SK-N-MC (cell line): ENCODE measurements at regions not wholly inside any gene's neighbourhood (a gene's known extent, or its start where the extent isn't known, plus 50 kb on each side); places are given as distances from the start of the nearest gene placed in this dataset.
"Not testable (repeated sequence)": the region's sequence is repeated elsewhere in the genome, so short reads cannot be mapped to it uniquely, and the experiment has no call there.

Experiments used
- DNase-seq: peaks from one replicate; pipeline ENCODE4 v3.0.0-alpha.2; 2011; ENCODE audit warnings: low read depth, low spot score
- H3K27ac ChIP-seq: fragments of 200-600 bp; sonication (generic); 2 replicates; pipeline ENCODE4 v1.5.1; 2016; ENCODE audit warnings: mixed run types
- H3K36me3 ChIP-seq: fragments of 200-600 bp; sonication (generic); 2 replicates; pipeline ENCODE4 v1.6.1; 2017; ENCODE audit warnings: antibody characterized with exemption, low read length, mixed read lengths; ENCODE audit not compliant: insufficient read depth
- H3K4me3 ChIP-seq: fragments of 200-600 bp; sonication (generic); 2 replicates; pipeline ENCODE4 v1.5.1; 2016
- H3K9ac ChIP-seq: fragments of 200-600 bp; sonication (generic); 2 replicates; pipeline ENCODE4 v1.8.0; 2017; ENCODE audit warnings: mixed run types, mixed read lengths; ENCODE audit not compliant: insufficient read length
- H3K9me3 ChIP-seq: fragments of 200-600 bp; sonication (generic); 2 replicates; pipeline ENCODE4 v1.6.1; 2017; ENCODE audit warnings: low read depth, mild to moderate bottlenecking, antibody characterized with exemption, low read length, moderate library complexity, mixed read lengths
- EZH2 ChIP-seq: fragments of 200-600 bp; sonication (generic); IDR thresholded peaks from one replicate; pipeline ENCODE4 v1.6.1; 2017; ENCODE audit warnings: antibody characterized with exemption
- FOXP2 ChIP-seq: optimal IDR thresholded peaks from 2 replicates; pipeline ENCODE3; 2011; ENCODE audit warnings: mild to moderate bottlenecking, moderate library complexity; ENCODE audit not compliant: insufficient read depth; ENCODE audit errors: extremely low read length, control extremely low read depth
- POLR2AphosphoS5 ChIP-seq: IDR thresholded peaks from 2 replicates; pipeline ENCODE4 v1.6.1; 2012; ENCODE audit warnings: mild to moderate bottlenecking, low read depth, low read length, borderline replicate concordance

DNA sequence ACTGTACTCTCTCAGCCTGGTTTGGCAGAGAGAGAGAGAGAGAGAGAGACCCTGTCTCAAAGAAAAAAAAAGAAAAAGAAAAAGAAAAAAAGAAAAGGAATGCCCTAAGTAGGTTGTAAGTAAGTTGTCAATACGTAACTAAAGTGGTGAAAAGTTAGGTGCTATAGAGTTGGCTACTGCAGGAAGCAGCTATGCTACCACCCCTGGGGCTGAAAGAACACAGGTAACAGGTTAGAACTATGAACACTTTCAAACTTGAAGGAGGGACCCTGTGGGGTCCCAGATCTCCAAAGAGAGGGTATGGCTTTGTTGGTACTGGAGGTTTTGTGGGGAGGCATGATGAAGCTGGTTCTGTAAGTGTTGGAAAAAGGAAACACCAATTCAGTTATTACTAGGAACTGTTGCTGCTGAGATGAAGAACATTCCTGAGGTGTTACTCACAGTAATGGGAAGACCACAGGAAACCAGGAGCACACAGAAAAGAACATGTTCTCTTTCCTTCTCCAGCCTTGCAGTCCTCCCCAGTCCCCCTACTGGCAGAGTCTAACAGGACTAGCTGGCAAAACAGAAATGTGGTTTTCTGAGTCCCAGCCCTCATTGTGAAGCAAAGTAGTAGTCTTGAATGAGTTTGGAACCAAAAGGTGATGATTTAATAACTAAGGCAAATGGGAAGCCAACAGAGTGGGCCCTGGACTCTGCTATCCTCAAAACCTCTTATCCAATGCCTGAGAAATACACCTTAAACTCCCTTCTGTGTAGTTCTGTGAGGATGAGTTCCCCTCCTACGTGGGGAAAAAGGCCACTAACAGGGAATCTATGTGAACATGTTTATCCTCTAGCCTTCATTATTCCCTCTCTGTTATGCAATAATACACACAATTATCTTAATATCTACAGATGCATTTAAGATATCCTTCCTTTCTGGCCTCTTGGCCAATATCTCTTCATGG lies 427.0 kb upstream of the DDI1 start:
- TF ChIP-seq EZH2, result no peak
- no peak for TF ChIP-seq FOXP2
- TF ChIP-seq POLR2AphosphoS5, result no peak
- Histone ChIP-seq H3K27ac (no peak overlapping the region), H3K9ac (no peak overlapping the region), H3K36me3 (no peaks in the 10 kb centered on the region), H3K9me3 (no peaks in the 10 kb centered on the region), H3K4me3 (no peak overlapping the region)
- no peak for DNase-seq

DNA sequence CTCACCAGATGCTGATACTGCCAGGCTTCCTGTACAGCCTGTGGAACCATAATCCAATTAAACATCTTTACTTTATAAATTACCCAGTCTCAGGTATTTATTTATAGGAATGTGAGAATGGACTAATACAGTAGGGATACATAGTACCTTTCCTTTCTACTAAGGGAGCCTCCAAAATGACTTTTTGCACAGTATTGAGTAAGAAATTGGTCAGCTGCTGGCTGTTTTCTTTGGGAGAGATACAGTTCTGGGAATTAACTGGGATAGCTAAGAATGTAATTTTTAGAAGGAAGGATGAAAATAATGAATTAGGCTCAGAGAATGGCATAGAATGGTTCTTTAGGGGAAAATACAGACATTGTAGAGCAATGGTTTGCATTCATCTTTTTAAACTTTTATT lies 426.0 kb upstream of the DDI1 start:
- H3K27ac ChIP-seq, result no peak overlapping the region
- no peaks in the 10 kb centered on the region for H3K9me3 ChIP-seq
- no peak for TF ChIP-seq EZH2
- no peak for TF ChIP-seq FOXP2
- no peak for TF ChIP-seq POLR2AphosphoS5
- DNase-seq, result no peak
- H3K36me3 ChIP-seq, result no peaks in the 10 kb centered on the region
- no peak overlapping the region for H3K9ac ChIP-seq
- no peak overlapping the region for H3K4me3 ChIP-seq

DNA sequence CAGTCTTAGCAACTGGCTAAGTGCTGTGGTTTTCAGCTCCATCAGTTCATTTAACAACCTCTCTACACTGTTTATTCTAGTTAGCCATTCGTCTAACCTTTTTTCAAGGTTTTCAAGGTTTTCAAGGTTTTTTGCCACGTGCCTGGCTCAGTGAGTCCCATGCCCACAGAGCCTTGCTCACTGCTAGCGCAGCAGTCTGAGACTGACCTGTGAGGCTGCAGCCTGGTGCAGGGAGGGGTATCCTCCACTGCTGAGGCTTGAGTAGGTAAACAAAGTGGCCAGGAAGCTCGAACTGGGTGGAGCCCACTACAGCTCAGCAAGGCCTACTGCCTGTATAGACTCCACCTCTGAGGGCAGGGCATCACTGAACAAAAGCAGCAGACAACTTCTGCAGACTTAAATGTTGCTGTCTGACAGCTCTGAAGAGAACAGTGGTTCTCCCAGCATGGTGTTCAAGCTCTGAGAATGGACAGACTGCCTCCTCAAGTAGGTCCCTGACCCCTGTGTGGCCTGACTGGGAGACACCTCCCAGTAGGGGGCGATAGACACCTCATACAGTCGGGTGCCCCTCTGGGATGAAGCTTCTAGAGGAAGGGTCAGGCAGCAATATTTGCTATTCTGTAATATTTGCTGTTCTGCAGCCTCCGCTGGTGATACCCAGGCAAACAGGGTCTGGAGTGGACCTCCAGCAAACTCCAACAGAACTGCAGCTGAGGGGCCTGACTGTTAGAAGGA lies 424.7 kb upstream of the DDI1 start:
- not testable (repeated sequence) for H3K4me3 ChIP-seq, H3K9me3 ChIP-seq, DNase-seq, H3K36me3 ChIP-seq, H3K9ac ChIP-seq, H3K27ac ChIP-seq

DNA sequence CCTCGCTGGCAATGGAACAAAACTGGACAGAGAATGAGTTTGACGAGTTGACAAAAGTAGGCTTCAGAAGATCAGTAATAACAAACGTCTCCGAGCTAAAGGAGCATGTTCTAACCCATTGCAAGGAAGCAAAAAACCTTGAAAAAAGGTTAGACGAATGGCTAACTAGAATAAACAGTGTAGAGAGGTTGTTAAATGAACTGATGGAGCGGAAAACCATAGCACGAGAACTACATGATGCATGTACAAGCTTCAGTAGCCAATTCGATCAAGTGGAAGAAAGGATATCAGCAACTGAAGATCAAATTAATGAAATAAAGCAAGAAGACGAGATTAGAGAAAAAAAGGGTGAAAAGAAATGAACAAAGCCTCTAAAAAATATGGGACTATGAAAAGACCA lies 424.0 kb upstream of the DDI1 start:
- not testable (repeated sequence) for DNase-seq, H3K9ac ChIP-seq, H3K9me3 ChIP-seq, H3K4me3 ChIP-seq, H3K27ac ChIP-seq, H3K36me3 ChIP-seq

DNA sequence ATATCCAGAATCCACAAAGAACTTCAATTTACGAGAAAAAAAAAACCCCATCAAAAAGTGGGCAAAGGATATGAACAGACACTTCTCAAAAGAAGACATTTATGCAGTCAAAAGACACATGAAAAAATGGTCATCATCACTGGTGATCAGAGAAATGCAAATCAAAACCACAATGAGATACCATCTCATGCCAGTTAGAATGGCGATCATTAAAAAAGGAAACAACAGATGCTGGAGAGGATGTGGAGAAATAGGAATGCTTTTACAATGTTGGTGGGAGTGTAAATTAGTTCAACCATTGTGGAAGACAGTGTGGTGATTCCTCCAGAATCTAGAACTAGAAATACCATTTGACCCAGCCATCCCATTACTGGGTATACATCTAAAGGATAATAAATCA lies 419.9 kb upstream of the DDI1 start:
- H3K27ac ChIP-seq, DNase-seq, H3K9me3 ChIP-seq, H3K9ac ChIP-seq, H3K4me3 ChIP-seq, H3K36me3 ChIP-seq: not testable (repeated sequence)

DNA sequence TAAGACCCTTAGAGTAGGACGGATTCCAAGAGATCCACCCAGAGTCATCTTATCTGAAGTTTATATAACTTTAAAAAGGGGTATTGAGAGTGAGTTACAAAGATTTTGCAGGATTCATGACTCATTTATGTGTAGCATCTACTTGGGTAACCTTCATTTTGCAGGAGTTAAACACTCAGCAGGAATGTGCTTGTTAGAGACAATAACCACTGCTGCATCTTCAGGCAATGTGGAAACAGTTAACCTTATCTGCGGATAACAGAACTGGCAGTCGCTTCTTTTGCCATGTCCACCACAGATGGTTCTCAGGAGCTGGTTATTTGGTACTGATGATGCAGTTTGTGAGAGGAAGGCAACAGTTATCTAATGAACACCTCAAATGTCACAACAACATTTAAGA lies 417.9 kb upstream of the DDI1 start:
- Histone ChIP-seq H3K9me3 (no peaks in the 10 kb centered on the region), H3K27ac (no peak overlapping the region), H3K4me3 (no peak overlapping the region), H3K9ac (no peak overlapping the region), H3K36me3 (no peaks in the 10 kb centered on the region)
- no peak for DNase-seq
- TF ChIP-seq POLR2AphosphoS5 (no peak), FOXP2 (no peak), EZH2 (no peak)

DNA sequence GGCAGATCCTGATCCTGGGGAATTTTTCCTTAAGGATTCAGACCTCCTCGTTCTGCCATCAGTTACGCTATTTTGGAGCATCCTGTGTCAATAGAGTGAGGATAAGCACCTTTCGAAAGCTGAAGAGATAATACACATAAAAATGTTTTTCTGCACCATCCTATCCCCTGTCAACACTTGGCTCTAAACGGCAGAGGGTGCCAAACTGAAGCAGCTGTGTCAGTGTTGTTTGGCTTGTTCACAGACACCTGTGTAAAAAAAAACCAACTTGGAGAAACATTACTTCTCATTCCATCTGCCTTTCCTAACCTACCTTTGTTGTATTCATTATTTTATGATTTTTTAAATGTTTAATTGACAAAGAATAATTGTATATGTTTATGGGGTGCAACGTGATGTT lies 417.0 kb upstream of the DDI1 start:
- TF ChIP-seq EZH2 (no peak), FOXP2 (no peak), POLR2AphosphoS5 (no peak)
- H3K27ac ChIP-seq, result no peak overlapping the region
- no peak overlapping the region for H3K9ac ChIP-seq
- H3K9me3 ChIP-seq, result no peaks in the 10 kb centered on the region
- no peak for DNase-seq
- no peaks in the 10 kb centered on the region for H3K36me3 ChIP-seq
- H3K4me3 ChIP-seq, result no peak overlapping the region

DNA sequence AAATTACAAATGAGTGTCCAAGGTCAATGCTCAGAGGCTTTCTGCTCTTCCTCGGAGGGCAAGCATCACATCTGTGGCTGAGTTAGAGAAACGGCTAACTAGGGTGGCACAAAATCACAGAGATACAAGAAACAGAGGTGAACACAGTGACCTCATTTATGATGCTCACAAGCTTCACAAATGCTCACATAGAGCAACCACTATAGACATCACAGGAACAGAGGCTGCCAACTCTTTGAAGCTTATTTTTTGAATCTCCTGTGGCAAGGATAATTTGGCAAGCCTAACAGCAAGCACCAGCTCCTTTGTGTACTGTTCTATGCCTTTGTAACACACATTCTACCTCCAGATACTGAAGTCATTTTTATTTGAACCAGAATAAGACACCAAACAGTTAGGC lies 416.5 kb upstream of the DDI1 start:
- H3K4me3 ChIP-seq, result no peak overlapping the region
- DNase-seq, result no peak
- H3K36me3 ChIP-seq, result no peaks in the 10 kb centered on the region
- TF ChIP-seq EZH2 (no peak), POLR2AphosphoS5 (no peak), FOXP2 (no peak)
- H3K9ac ChIP-seq, result no peak overlapping the region
- no peak overlapping the region for H3K27ac ChIP-seq
- no peaks in the 10 kb centered on the region for H3K9me3 ChIP-seq

DNA sequence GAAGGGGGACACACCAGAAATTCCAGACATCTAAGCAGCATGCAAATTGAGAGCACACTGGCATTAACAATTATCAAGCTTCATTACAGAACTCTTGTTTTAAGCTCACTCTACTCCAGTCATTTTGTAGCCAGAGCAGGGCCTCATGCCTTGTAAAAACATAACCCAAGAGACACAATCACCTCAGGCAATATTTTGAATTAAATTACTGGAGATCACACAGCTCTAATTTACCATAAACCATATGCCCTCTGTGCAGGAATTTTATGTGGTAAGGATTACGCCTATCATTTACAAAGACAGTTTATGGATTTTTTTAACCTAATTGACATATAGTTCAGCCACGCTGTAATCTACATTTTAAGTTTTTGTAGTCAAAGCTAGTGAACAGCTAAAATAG lies 414.1 kb upstream of the DDI1 start:
- Histone ChIP-seq H3K9me3 (no peaks in the 10 kb centered on the region), H3K4me3 (peak overlapping the region; percentile 38; the same call in 1 of the 2 replicates)
- peak; percentile 85 for DNase-seq

More for the DNA sequence above, 414.1 kb upstream of the DDI1 start:
- no peak overlapping the region for H3K27ac ChIP-seq
- no peak overlapping the region for H3K9ac ChIP-seq
- no peaks in the 10 kb centered on the region for H3K36me3 ChIP-seq
- TF ChIP-seq EZH2 (no peak), FOXP2 (peak; percentile 71), POLR2AphosphoS5 (peak; percentile 43; the same call in 1 of the 2 replicates)
